GM12891 (cell line): ENCODE measurements at regions not wholly inside any gene's neighbourhood (a gene's known extent, or its start where the extent isn't known, plus 50 kb on each side); places are given as distances from the start of the nearest gene placed in this dataset.

Experiments
- PAX5 ChIP-seq: IDR thresholded peaks from 2 replicates; pipeline ENCODE4 v1.6.1; 2011; ENCODE audit warnings: low read length, moderate library complexity, mild to moderate bottlenecking; ENCODE audit not compliant: insufficient read depth, severe bottlenecking
- POLR2A ChIP-seq: IDR thresholded peaks from 2 replicates; pipeline ENCODE4 v1.6.1; 2011; ENCODE audit warnings: low read depth, low read length, control low read depth
- POLR2AphosphoS5 ChIP-seq: IDR thresholded peaks from 2 replicates; pipeline ENCODE4 v1.6.1; 2011; ENCODE audit warnings: low read depth, low read length, control low read depth
- POU2F2 ChIP-seq: IDR thresholded peaks from 2 replicates; pipeline ENCODE4 v1.6.1; 2011; ENCODE audit warnings: low read depth, mild to moderate bottlenecking, control low read depth, low read length, moderate library complexity
- SPI1 ChIP-seq: IDR thresholded peaks from 2 replicates; pipeline ENCODE4 v1.6.1; 2011; ENCODE audit warnings: low read depth, low read length, control low read depth
- TAF1 ChIP-seq: IDR thresholded peaks from 2 replicates; pipeline ENCODE4 v1.6.1; 2011; ENCODE audit warnings: low read depth, low read length, control low read depth

DNA sequence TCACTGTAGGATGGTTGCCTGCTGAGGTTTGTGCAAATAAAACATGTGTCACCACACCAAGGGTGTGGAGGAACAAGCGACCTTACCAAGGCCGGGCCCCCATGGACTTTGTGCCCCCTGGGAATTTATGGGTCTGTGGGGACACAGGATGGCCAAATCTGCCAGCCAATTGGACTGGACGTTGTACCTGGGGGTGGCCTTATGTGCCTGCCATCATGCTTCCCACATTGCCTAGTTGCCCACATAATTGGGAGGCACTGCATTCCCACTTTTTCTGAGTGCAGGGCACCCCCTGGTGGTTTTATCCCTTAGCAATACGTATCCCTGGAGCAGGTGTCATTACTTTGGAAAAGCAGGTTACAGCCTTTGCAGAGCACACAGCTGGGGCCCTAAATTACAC lies 92.6 kb upstream of the TMPO start:
- no peak for TF ChIP-seq SPI1
- no peak for TF ChIP-seq POLR2AphosphoS5
- no peak for TF ChIP-seq POLR2A
- TF ChIP-seq TAF1 = no peak
- no peak for TF ChIP-seq PAX5
- no peak for TF ChIP-seq POU2F2
